Endodermal cell (in vitro differentiated cells): ENCODE measurements at regions not wholly inside any gene's neighbourhood (a gene's known extent, or its start where the extent isn't known, plus 50 kb on each side); places are given as distances from the start of the nearest gene placed in this dataset.
A peak's percentile ranks its signal among the peaks of the same experiment; 100 is the strongest.

Source experiments
- DNase-seq: peaks from one replicate; pipeline ENCODE4 v3.0.0-alpha.2; 2017
- H3K27ac ChIP-seq: 2 replicates; pipeline ENCODE4 v1.5.1; 2013; ENCODE audit warnings: mild to moderate bottlenecking, low read depth, low read length, moderate library complexity
- H3K27me3 ChIP-seq: 2 replicates; pipeline ENCODE4 v1.6.1; 2013; ENCODE audit warnings: mild to moderate bottlenecking, low read length, moderate library complexity; ENCODE audit not compliant: insufficient read depth, control insufficient read depth, poor library complexity, severe bottlenecking
- H3K36me3 ChIP-seq: 2 replicates; pipeline ENCODE4 v1.7.0; 2013; ENCODE audit warnings: mild to moderate bottlenecking, low read length, moderate library complexity; ENCODE audit not compliant: control insufficient read depth, insufficient read depth
- H3K4me1 ChIP-seq: one replicate; pipeline ENCODE4 v1.7.0; 2013; ENCODE audit warnings: low read length; ENCODE audit not compliant: control insufficient read depth, insufficient read depth
- H3K4me3 ChIP-seq: 2 replicates; pipeline ENCODE4 v1.5.1; 2013; ENCODE audit warnings: mild to moderate bottlenecking, low read length, moderate library complexity
- H3K9ac ChIP-seq: 2 replicates; pipeline ENCODE4 v1.6.1; 2013; ENCODE audit warnings: mild to moderate bottlenecking, low read length, moderate library complexity; ENCODE audit not compliant: poor library complexity, severe bottlenecking; ENCODE audit errors: extremely low read depth
- H3K9me3 ChIP-seq: 2 replicates; pipeline ENCODE4 v1.6.1; 2013; ENCODE audit warnings: mild to moderate bottlenecking, low read length, moderate library complexity; ENCODE audit not compliant: control insufficient read depth
- H3K27ac Mint-ChIP-seq: 2 replicates; pipeline ENCODE4 v1.8.0; 2020; ENCODE audit warnings: mixed read lengths
- H3K27me3 Mint-ChIP-seq: 2 replicates; pipeline ENCODE4 v1.8.0; 2021; ENCODE audit warnings: mild to moderate bottlenecking, mixed read lengths; ENCODE audit not compliant: insufficient read depth
- H3K36me3 Mint-ChIP-seq: 2 replicates; pipeline ENCODE4 v1.8.0; 2020; ENCODE audit warnings: low read depth, mixed read lengths
- H3K4me1 Mint-ChIP-seq: 2 replicates; pipeline ENCODE4 v1.8.0; 2020; ENCODE audit warnings: mixed read lengths
- H3K4me3 Mint-ChIP-seq: 2 replicates; pipeline ENCODE4 v1.8.0; 2020; ENCODE audit warnings: mild to moderate bottlenecking, moderate library complexity, mixed read lengths
- H3K9me3 Mint-ChIP-seq: 2 replicates; pipeline ENCODE4 v1.8.0; 2020; ENCODE audit warnings: mild to moderate bottlenecking, mixed read lengths
- CTCF ChIP-seq: fragments of 200-600 bp; sonication (generic); conservative IDR thresholded peaks from 2 replicates; pipeline ENCODE4 v1.5.0; 2021; ENCODE audit warnings: antibody characterized with exemption, mild to moderate bottlenecking
- WGBS, 2 experiments: methylation state at CpG; one replicate each; pipeline versions ENCODE4 v1.1.5 to v1.1.7; 2013; ENCODE audit warnings: missing lambda C conversion rate in 2 of 2, mixed read lengths in 1 of 2; ENCODE audit not compliant: insufficient coverage in 1 of 2, insufficient read length in 1 of 2; 5-methylcytosine and 5-hydroxymethylcytosine counted together

DNA sequence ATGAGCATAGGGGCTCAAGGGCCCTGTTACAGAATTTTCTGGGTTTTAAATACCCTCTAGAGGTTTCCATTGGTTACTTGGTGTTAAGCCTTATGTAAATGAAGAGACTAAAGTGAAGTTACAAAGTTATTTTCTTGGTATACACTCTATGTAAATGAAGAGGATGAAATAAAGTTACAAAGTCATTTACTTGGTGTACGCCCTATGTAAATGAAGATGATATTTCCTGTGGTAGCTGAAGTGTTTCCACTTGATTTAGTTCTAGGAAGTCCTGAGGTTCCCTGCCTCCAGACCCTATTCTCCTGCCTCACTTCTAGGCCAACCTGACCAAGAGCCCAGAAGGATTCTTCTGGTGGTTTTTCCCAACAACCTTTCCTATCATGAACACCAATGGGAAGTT is 126.1 kb downstream of the SPTSSA start:
- Mint-ChIP-seq H3K4me1 (peaks cover 7% of the 10 kb centered on the region), H3K27ac (no peak overlapping the region), H3K4me3 (no peak overlapping the region), H3K27me3 (peaks cover 21% of the 10 kb centered on the region), H3K36me3 (no peaks in the 10 kb centered on the region), H3K9me3 (peaks cover 7% of the 10 kb centered on the region)
- no peak for TF ChIP-seq CTCF
- Histone ChIP-seq H3K4me1 (no peaks in the 10 kb centered on the region), H3K9me3 (no peaks in the 10 kb centered on the region), H3K27ac (no peak overlapping the region), H3K4me3 (no peak overlapping the region), H3K36me3 (no peaks in the 10 kb centered on the region), H3K27me3 (peaks cover 35% of the 10 kb centered on the region), H3K9ac (no peak overlapping the region)
- WGBS, 2 experiments, result 100% methylated on average over 1 of the region's 1 CpG; no CpG with 5 or more reads in 1 of the 2 experiments
- no peak for DNase-seq

DNA sequence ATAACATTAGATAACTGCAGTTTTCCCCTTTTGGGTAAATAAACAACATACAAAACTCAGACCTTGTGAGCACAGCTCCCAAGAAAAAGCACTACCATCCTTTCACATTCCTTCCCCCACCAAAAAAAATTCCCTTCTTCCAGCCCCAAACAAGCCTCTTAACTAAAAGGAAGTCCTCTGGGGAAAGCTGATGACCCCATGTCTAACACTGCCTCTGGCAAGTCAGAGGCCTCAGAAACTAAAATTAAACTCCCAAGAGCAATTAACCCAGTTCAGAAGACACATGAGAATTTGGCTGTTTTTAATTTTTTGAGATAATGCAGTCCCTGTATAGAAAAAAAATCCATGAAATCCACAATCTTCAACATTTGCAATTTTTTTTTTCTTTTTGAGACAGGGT is 127.7 kb downstream of the SPTSSA start:
- peaks cover 7% of the 10 kb centered on the region for H3K4me1 Mint-ChIP-seq
- H3K4me3 ChIP-seq, result no peak overlapping the region
- peaks cover 15% of the 10 kb centered on the region for H3K27me3 Mint-ChIP-seq
- no peak for TF ChIP-seq CTCF
- H3K9me3 Mint-ChIP-seq, result no peaks in the 10 kb centered on the region
- no peak overlapping the region for H3K27ac ChIP-seq
- no peaks in the 10 kb centered on the region for H3K9me3 ChIP-seq
- H3K9ac ChIP-seq, result no peak overlapping the region
- peaks cover 35% of the 10 kb centered on the region for H3K27me3 ChIP-seq
- H3K36me3 Mint-ChIP-seq, result no peaks in the 10 kb centered on the region
- no peak for DNase-seq
- no peak overlapping the region for H3K27ac Mint-ChIP-seq
- H3K4me3 Mint-ChIP-seq, result no peak overlapping the region
- H3K36me3 ChIP-seq, result no peaks in the 10 kb centered on the region
- no peaks in the 10 kb centered on the region for H3K4me1 ChIP-seq

GRCh38 chr14:34331728-34332623 is 130.1 kb downstream of the SPTSSA start:
- Histone ChIP-seq H3K36me3 (no peaks in the 10 kb centered on the region), H3K4me1 (no peaks in the 10 kb centered on the region), H3K4me3 (no peak overlapping the region), H3K9me3 (no peaks in the 10 kb centered on the region), H3K9ac (no peak overlapping the region), H3K27ac (no peak overlapping the region), H3K27me3 (peaks cover 26% of the 10 kb centered on the region)
- WGBS, 2 experiments, result 61 to 65% methylated on average over 5 to 9 of the region's 9 CpGs
- Mint-ChIP-seq H3K4me3 (no peak overlapping the region), H3K27me3 (peaks cover 8% of the 10 kb centered on the region), H3K4me1 (peaks cover 4% of the 10 kb centered on the region), H3K27ac (no peak overlapping the region), H3K9me3 (no peaks in the 10 kb centered on the region), H3K36me3 (no peaks in the 10 kb centered on the region)
- peak; percentile 93 for DNase-seq
- TF ChIP-seq CTCF, result peak; percentile 94
